ENCODE measurements at regions not wholly inside any gene's neighbourhood (a gene's known extent, or its start where the extent isn't known, plus 50 kb on each side); places are given as distances from the start of the nearest gene placed in this dataset.

GRCh38 chr5:56686337-56687195, 128.8 kb upstream of the MAP3K1 start:
- Histone ChIP-seq H3K36me3 (ENCODE audit: insufficient read depth, insufficient read length, low read length) (no peaks in the 10 kb centered on the region), H3K9ac (ENCODE audit: insufficient read length, low read depth) (no peak overlapping the region), H3K9me3 (ENCODE audit: insufficient read depth, low read length) (no peaks in the 10 kb centered on the region), H3K4me1 (ENCODE audit: insufficient read depth, insufficient read length) (no peaks in the 10 kb centered on the region), H3K27me3 (ENCODE audit: insufficient read depth, insufficient read length) (no peaks in the 10 kb centered on the region), H3K4me3 (ENCODE audit: insufficient read length, low read depth) (no peak overlapping the region)
- DNase-seq (ENCODE audit: low read depth, low spot score): no peak
- TF ChIP-seq SUZ12 (IDR thresholded peaks at IDR 0.05; ENCODE audit: extremely low read depth, insufficient read depth, insufficient read length) (no peak), ZNF274 (IDR thresholded peaks at IDR 0.05; ENCODE audit: low read depth, low read length) (no peak), YY1 (IDR thresholded peaks at IDR 0.05; ENCODE audit: insufficient read depth, insufficient read length) (no peak)

- no peaks in the 10 kb centered on the region for H3K27me3 ChIP-seq (ENCODE audit: insufficient read depth, insufficient read length)
- no peaks in the 10 kb centered on the region for H3K9me3 ChIP-seq (ENCODE audit: insufficient read depth, low read length)
- TF ChIP-seq SUZ12 (IDR thresholded peaks at IDR 0.05; ENCODE audit: extremely low read depth, insufficient read depth, insufficient read length) (no peak), YY1 (IDR thresholded peaks at IDR 0.05; ENCODE audit: insufficient read depth, insufficient read length) (no peak), ZNF274 (IDR thresholded peaks at IDR 0.05; ENCODE audit: low read depth, low read length) (no peak)
- H3K4me3 ChIP-seq (ENCODE audit: insufficient read length, low read depth): no peak overlapping the region
- H3K9ac ChIP-seq (ENCODE audit: insufficient read length, low read depth): no peak overlapping the region
- H3K36me3 ChIP-seq (ENCODE audit: insufficient read depth, insufficient read length, low read length): no peaks in the 10 kb centered on the region
- no peak for DNase-seq (ENCODE audit: low read depth, low spot score)
- H3K4me1 ChIP-seq (ENCODE audit: insufficient read depth, insufficient read length): no peaks in the 10 kb centered on the region
These were observed 129.7 kb upstream of the MAP3K1 start for GRCh38 chr5:56685503-56686217.

GRCh38 chr5:56684159-56684558, 131.2 kb upstream of the MAP3K1 start:
- H3K36me3 ChIP-seq (ENCODE audit: insufficient read depth, insufficient read length, low read length): no peaks in the 10 kb centered on the region
- H3K9ac ChIP-seq (ENCODE audit: insufficient read length, low read depth): no peak overlapping the region
- no peak for DNase-seq (ENCODE audit: low read depth, low spot score)
- no peak for TF ChIP-seq SUZ12 (IDR thresholded peaks at IDR 0.05; ENCODE audit: extremely low read depth, insufficient read depth, insufficient read length)
- no peak for TF ChIP-seq ZNF274 (IDR thresholded peaks at IDR 0.05; ENCODE audit: low read depth, low read length)
- TF ChIP-seq YY1 (IDR thresholded peaks at IDR 0.05; ENCODE audit: insufficient read depth, insufficient read length): no peak
- H3K9me3 ChIP-seq (ENCODE audit: insufficient read depth, low read length): no peaks in the 10 kb centered on the region
- H3K4me1 ChIP-seq (ENCODE audit: insufficient read depth, insufficient read length): no peaks in the 10 kb centered on the region
- no peak overlapping the region for H3K4me3 ChIP-seq (ENCODE audit: insufficient read length, low read depth)
- no peaks in the 10 kb centered on the region for H3K27me3 ChIP-seq (ENCODE audit: insufficient read depth, insufficient read length)

- no peak for DNase-seq (ENCODE audit: low read depth, low spot score)
- TF ChIP-seq ZNF274 (IDR thresholded peaks at IDR 0.05; ENCODE audit: low read depth, low read length) (no peak), YY1 (IDR thresholded peaks at IDR 0.05; ENCODE audit: insufficient read depth, insufficient read length) (no peak), SUZ12 (IDR thresholded peaks at IDR 0.05; ENCODE audit: extremely low read depth, insufficient read depth, insufficient read length) (no peak)
- Histone ChIP-seq H3K9ac (ENCODE audit: insufficient read length, low read depth) (no peak overlapping the region), H3K4me1 (ENCODE audit: insufficient read depth, insufficient read length) (no peaks in the 10 kb centered on the region), H3K9me3 (ENCODE audit: insufficient read depth, low read length) (no peaks in the 10 kb centered on the region), H3K4me3 (ENCODE audit: insufficient read length, low read depth) (no peak overlapping the region), H3K36me3 (ENCODE audit: insufficient read depth, insufficient read length, low read length) (no peaks in the 10 kb centered on the region), H3K27me3 (ENCODE audit: insufficient read depth, insufficient read length) (no peaks in the 10 kb centered on the region)
These were observed 131.6 kb upstream of the MAP3K1 start for GRCh38 chr5:56683733-56684132.

GRCh38 chr5:56683281-56683680, 132.1 kb upstream of the MAP3K1 start:
- H3K27me3 ChIP-seq (ENCODE audit: insufficient read depth, insufficient read length): no peaks in the 10 kb centered on the region
- DNase-seq (ENCODE audit: low read depth, low spot score): no peak
- no peaks in the 10 kb centered on the region for H3K4me1 ChIP-seq (ENCODE audit: insufficient read depth, insufficient read length)
- no peak overlapping the region for H3K9ac ChIP-seq (ENCODE audit: insufficient read length, low read depth)
- TF ChIP-seq YY1 (IDR thresholded peaks at IDR 0.05; ENCODE audit: insufficient read depth, insufficient read length) (no peak), ZNF274 (IDR thresholded peaks at IDR 0.05; ENCODE audit: low read depth, low read length) (no peak), SUZ12 (IDR thresholded peaks at IDR 0.05; ENCODE audit: extremely low read depth, insufficient read depth, insufficient read length) (no peak)
- no peaks in the 10 kb centered on the region for H3K9me3 ChIP-seq (ENCODE audit: insufficient read depth, low read length)
- no peaks in the 10 kb centered on the region for H3K36me3 ChIP-seq (ENCODE audit: insufficient read depth, insufficient read length, low read length)
- H3K4me3 ChIP-seq (ENCODE audit: insufficient read length, low read depth): no peak overlapping the region

- Histone ChIP-seq H3K4me3 (ENCODE audit: insufficient read length, low read depth) (no peak overlapping the region), H3K9me3 (ENCODE audit: insufficient read depth, low read length) (no peaks in the 10 kb centered on the region), H3K9ac (ENCODE audit: insufficient read length, low read depth) (no peak overlapping the region), H3K4me1 (ENCODE audit: insufficient read depth, insufficient read length) (no peaks in the 10 kb centered on the region), H3K27me3 (ENCODE audit: insufficient read depth, insufficient read length) (no peaks in the 10 kb centered on the region), H3K36me3 (ENCODE audit: insufficient read depth, insufficient read length, low read length) (no peaks in the 10 kb centered on the region)
- TF ChIP-seq ZNF274 (IDR thresholded peaks at IDR 0.05; ENCODE audit: low read depth, low read length): no peak
- TF ChIP-seq YY1 (IDR thresholded peaks at IDR 0.05; ENCODE audit: insufficient read depth, insufficient read length): no peak
- TF ChIP-seq SUZ12 (IDR thresholded peaks at IDR 0.05; ENCODE audit: extremely low read depth, insufficient read depth, insufficient read length): no peak
- no peak for DNase-seq (ENCODE audit: low read depth, low spot score)
These were observed 134.0 kb upstream of the MAP3K1 start for GRCh38 chr5:56681346-56681745.

GRCh38 chr5:56680731-56681130, 134.6 kb upstream of the MAP3K1 start:
- Histone ChIP-seq H3K4me1 (ENCODE audit: insufficient read depth, insufficient read length) (no peaks in the 10 kb centered on the region), H3K9ac (ENCODE audit: insufficient read length, low read depth) (no peak overlapping the region), H3K36me3 (ENCODE audit: insufficient read depth, insufficient read length, low read length) (no peaks in the 10 kb centered on the region), H3K27me3 (ENCODE audit: insufficient read depth, insufficient read length) (no peaks in the 10 kb centered on the region), H3K4me3 (ENCODE audit: insufficient read length, low read depth) (no peak overlapping the region), H3K9me3 (ENCODE audit: insufficient read depth, low read length) (no peaks in the 10 kb centered on the region)
- no peak for TF ChIP-seq SUZ12 (IDR thresholded peaks at IDR 0.05; ENCODE audit: extremely low read depth, insufficient read depth, insufficient read length)
- TF ChIP-seq ZNF274 (IDR thresholded peaks at IDR 0.05; ENCODE audit: low read depth, low read length): no peak
- TF ChIP-seq YY1 (IDR thresholded peaks at IDR 0.05; ENCODE audit: insufficient read depth, insufficient read length): no peak
- DNase-seq (ENCODE audit: low read depth, low spot score): no peak

Measured in NT2/D1 (cell line).